WERI-Rb-1 (cell line): ENCODE measurements at regions not wholly inside any gene's neighbourhood (a gene's known extent, or its start where the extent isn't known, plus 50 kb on each side); places are given as distances from the start of the nearest gene placed in this dataset.
A peak's percentile ranks its signal among the peaks of the same experiment; 100 is the strongest.

Experiments used
- DNase-seq: peaks from one replicate; pipeline ENCODE4 v3.0.0-alpha.2; 2020
- H3K27ac ChIP-seq: fragments of 250-450 bp; sonication (Bioruptor Pico); 2 replicates; pipeline ENCODE4 v1.5.1; 2020; ENCODE audit warnings: mild to moderate bottlenecking, moderate library complexity
- H3K27me3 ChIP-seq: fragments of 250-450 bp; sonication (Bioruptor Pico); 2 replicates; pipeline ENCODE4 v1.5.1; 2021; ENCODE audit warnings: mild to moderate bottlenecking, low read depth, moderate library complexity; ENCODE audit not compliant: insufficient read depth, severe bottlenecking
- H3K36me3 ChIP-seq: fragments of 250-450 bp; sonication (Bioruptor Pico); 2 replicates; pipeline ENCODE4 v1.5.1; 2020; ENCODE audit warnings: mild to moderate bottlenecking, moderate library complexity
- H3K4me3 ChIP-seq: 2 replicates; pipeline ENCODE4 v1.5.1; 2011; ENCODE audit warnings: low read depth, mild to moderate bottlenecking, control low read depth, low read length
- H3K9me3 ChIP-seq: fragments of 250-450 bp; sonication (Bioruptor Pico); 2 replicates; pipeline ENCODE4 v1.5.1; 2021; ENCODE audit warnings: mild to moderate bottlenecking, moderate library complexity; ENCODE audit not compliant: severe bottlenecking
- TF ChIP-seq, protein P1 (sequence below): IDR thresholded peaks from 2 replicates; pipeline ENCODE4 v1.5.1; 2011; ENCODE audit warnings: low read depth, mild to moderate bottlenecking, control low read depth, inconsistent platforms, low read length

DNA sequence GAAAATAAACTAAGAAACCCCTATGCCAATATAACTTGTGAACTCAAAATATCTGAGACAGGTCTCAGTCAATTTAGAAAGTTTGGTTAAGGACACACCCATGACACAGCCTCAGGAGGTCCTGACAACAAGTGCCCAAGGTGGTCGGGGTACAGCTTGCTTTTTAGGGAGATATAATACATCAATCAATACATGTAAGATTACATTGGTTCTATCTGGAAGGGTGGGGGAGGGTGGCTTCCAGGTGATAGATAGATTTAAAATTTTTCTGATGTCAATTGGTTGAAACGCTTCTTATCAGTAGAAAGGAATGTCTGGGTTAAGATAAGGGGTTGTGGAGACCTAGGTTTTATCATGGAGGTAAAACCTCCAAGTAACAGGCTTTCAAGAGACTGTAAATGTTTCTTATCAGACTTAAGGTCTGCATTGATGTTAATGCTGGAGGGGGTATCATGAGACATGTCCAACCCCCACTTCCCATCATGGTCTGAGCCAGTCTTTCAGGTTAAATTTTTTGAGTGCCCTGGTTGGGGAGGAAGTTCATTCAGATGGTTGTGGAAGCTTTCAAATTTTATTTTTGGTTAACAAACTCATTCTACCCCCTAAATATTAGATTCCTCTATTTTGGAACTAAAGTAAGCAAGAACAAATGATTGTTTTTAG, 82.0 kb upstream of the RASSF8 start:
- Histone ChIP-seq H3K9me3 (no peaks in the 10 kb centered on the region), H3K27ac (no peak overlapping the region), H3K4me3 (no peak overlapping the region), H3K36me3 (no peaks in the 10 kb centered on the region), H3K27me3 (no peaks in the 10 kb centered on the region)
- no peak for DNase-seq
- TF ChIP-seq, protein P1, sequence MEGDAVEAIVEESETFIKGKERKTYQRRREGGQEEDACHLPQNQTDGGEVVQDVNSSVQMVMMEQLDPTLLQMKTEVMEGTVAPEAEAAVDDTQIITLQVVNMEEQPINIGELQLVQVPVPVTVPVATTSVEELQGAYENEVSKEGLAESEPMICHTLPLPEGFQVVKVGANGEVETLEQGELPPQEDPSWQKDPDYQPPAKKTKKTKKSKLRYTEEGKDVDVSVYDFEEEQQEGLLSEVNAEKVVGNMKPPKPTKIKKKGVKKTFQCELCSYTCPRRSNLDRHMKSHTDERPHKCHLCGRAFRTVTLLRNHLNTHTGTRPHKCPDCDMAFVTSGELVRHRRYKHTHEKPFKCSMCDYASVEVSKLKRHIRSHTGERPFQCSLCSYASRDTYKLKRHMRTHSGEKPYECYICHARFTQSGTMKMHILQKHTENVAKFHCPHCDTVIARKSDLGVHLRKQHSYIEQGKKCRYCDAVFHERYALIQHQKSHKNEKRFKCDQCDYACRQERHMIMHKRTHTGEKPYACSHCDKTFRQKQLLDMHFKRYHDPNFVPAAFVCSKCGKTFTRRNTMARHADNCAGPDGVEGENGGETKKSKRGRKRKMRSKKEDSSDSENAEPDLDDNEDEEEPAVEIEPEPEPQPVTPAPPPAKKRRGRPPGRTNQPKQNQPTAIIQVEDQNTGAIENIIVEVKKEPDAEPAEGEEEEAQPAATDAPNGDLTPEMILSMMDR, result no peak

GRCh38 chr12:25877446-25877845, 81.0 kb upstream of the RASSF8 start:
- Histone ChIP-seq H3K27ac (no peak overlapping the region), H3K27me3 (no peaks in the 10 kb centered on the region), H3K9me3 (no peaks in the 10 kb centered on the region), H3K4me3 (no peak overlapping the region), H3K36me3 (no peaks in the 10 kb centered on the region)
- TF ChIP-seq, protein P1, result no peak
- no peak for DNase-seq

- no peak for DNase-seq
- TF ChIP-seq, protein P1, result no peak
- Histone ChIP-seq H3K36me3 (no peaks in the 10 kb centered on the region), H3K4me3 (no peak overlapping the region), H3K27ac (no peak overlapping the region), H3K27me3 (no peaks in the 10 kb centered on the region), H3K9me3 (no peaks in the 10 kb centered on the region)
Observed at GRCh38 chr12:25882266-25882665, 76.2 kb upstream of the RASSF8 start.

DNA sequence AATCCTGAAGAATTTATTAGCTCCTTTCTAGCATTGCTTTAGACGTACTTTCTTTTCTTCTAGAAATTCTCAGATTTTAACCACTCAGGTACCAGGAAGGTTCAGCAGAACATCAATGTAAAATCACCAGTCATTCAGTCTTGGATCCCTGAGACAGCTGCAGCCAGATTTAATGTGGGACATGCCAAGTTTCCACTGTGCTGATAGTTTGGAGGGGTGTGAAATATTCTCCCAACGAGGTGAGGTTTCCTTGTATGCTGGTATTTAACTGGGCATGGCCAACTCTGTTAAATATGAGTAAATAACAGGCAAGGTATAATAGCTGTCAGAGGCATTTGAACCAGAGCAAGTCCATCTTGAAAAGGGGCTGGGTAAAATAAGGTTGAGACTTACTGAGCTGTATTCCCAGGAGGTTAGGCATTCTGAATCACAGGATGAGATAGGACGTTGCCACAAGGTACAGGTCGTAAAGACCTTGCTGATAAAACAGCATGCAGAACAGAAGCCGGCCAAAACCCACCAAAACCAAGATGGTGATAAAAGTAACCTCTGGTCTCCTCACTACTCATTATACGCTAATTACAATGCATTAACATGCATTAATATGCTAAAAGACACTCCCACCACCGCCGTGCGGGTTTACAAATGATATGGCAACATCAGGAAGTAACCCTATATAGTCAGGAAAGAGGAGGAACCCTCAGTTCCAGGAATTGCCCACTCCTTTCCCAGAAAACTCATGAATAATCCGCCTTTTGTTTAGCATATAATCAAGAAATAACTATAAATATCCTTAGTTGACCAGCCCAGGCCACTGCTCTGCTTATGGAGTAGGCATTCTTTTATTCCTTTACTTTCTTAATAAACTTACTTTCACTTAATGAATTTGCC, 75.2 kb upstream of the RASSF8 start:
- Histone ChIP-seq H3K36me3 (no peaks in the 10 kb centered on the region), H3K4me3 (no peak overlapping the region), H3K27me3 (no peaks in the 10 kb centered on the region), H3K27ac (no peak overlapping the region), H3K9me3 (no peaks in the 10 kb centered on the region)
- DNase-seq, result no peak
- TF ChIP-seq, protein P1, result no peak

DNA sequence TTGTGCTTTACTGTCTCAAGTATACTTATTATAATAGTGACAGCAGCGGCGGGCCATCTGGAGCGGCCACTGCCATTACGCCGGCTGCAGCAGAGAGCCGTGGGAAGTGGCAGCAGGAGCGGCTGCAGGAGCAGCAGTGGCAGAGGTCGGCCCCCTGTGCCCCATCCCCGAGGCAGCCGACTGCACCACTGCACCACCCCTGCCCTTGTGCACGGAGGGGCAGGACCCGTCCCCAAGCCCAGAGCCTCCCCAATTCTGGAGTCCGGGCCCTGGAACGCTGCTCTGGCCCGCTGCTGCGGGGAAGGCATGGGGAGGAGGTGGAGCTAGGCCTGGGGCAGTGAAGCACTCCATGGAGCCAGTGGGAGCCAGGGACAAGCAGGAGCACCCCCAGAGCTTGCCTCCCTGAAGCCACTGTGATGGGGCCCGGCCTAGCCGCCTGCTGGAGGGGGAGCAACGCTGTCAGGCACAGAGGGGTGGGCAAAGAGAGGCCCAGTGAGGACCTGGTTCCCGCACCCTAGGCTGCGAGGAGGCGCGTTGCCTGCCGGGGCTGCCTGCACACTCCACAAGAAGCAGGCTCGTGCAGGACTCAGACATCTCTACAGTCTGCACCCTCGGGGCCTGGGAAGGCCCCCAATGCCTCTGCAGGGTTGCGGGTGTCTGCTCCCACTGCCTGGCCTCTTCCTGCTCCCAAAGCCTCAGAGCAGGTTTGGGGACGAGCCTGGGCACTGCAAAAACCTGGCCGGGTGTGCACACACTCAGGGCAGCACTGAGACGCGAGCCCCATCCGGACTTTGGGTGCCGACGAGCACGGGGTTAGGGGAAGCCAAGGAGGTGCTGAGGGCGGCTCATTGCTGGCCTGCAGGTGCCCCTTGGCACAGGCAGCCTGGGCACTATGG, 74.2 kb upstream of the RASSF8 start:
- no peaks in the 10 kb centered on the region for H3K27me3 ChIP-seq
- no peak for DNase-seq
- H3K4me3 ChIP-seq, result peak overlapping the region; percentile 8; the same call in 1 of the 2 replicates
- H3K27ac ChIP-seq, result no peak overlapping the region
- no peaks in the 10 kb centered on the region for H3K9me3 ChIP-seq
- no peaks in the 10 kb centered on the region for H3K36me3 ChIP-seq
- TF ChIP-seq, protein P1, result no peak
